Liver (tissue), 3 donors: ENCODE measurements at regions not wholly inside any gene's neighbourhood (a gene's known extent, or its start where the extent isn't known, plus 50 kb on each side); places are given as distances from the start of the nearest gene placed in this dataset.

ENCODE experiments used
- HNF4A ChIP-seq, 2 donors: conservative IDR thresholded peaks; 2 replicates each; pipeline ENCODE4 v1.6.1; 2016; ENCODE audit warnings: antibody characterized with exemption in 2 of 2, mild to moderate bottlenecking in 2 of 2
- HNF4G ChIP-seq: IDR thresholded peaks from 2 replicates; pipeline ENCODE4 v1.6.1; 2016; ENCODE audit warnings: antibody characterized with exemption
- JUND ChIP-seq, 2 donors: IDR thresholded peaks; 2 replicates each; pipeline ENCODE4 v1.6.1; 2016; ENCODE audit warnings: antibody characterized with exemption in 2 of 2
- RAD21 ChIP-seq, 2 donors: IDR thresholded peaks; 2 replicates each; pipeline ENCODE4 v1.6.1; 2016; ENCODE audit warnings: antibody characterized with exemption in 2 of 2, mild to moderate bottlenecking in 2 of 2
- TAF1 ChIP-seq: conservative IDR thresholded peaks from 2 replicates; pipeline ENCODE4 v1.6.1; 2016; ENCODE audit warnings: antibody characterized with exemption, mild to moderate bottlenecking
- TF ChIP-seq, protein P1 (sequence below): IDR thresholded peaks from 2 replicates; pipeline ENCODE4 v1.6.1; 2016; ENCODE audit warnings: antibody characterized with exemption
- TF ChIP-seq, protein P2 (sequence below): fragments of 150-350 bp; IDR thresholded peaks from 2 replicates; pipeline ENCODE4 v1.5.1; 2017; ENCODE audit warnings: improper control_type of control experiment, low read depth, low read length; ENCODE audit not compliant: missing input control
- TF ChIP-seq, protein P3 (sequence below): IDR thresholded peaks from 2 replicates; pipeline ENCODE4 v1.6.1; 2016; ENCODE audit warnings: antibody characterized with exemption, mild to moderate bottlenecking
- TF ChIP-seq, protein P4 (sequence below): IDR thresholded peaks from 2 replicates; pipeline ENCODE4 v1.6.1; 2016; ENCODE audit warnings: antibody characterized with exemption
- donor health status: healthy.
- donor health status: healthy.

DNA sequence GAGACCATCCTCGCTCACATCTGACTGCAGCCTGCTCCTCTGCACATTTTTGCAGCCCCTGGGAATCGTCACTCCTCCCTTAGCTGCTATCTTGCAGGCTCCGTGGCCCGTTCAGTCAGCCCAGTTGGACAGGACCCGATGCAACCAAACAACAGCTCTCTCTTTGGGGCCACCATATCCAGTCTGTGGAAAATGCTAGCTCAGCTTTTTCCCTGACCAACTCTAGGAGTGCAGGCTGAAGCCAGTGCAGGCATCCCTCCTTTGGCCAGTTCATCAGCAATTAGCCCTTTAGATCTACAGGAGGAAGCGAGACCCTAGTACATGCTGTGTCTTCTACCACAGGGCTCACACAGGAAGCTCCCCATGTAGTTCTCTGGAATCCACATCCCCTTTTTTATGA, 182.1 kb downstream of the HS3ST3A1 start:
- TF ChIP-seq, protein P1, sequence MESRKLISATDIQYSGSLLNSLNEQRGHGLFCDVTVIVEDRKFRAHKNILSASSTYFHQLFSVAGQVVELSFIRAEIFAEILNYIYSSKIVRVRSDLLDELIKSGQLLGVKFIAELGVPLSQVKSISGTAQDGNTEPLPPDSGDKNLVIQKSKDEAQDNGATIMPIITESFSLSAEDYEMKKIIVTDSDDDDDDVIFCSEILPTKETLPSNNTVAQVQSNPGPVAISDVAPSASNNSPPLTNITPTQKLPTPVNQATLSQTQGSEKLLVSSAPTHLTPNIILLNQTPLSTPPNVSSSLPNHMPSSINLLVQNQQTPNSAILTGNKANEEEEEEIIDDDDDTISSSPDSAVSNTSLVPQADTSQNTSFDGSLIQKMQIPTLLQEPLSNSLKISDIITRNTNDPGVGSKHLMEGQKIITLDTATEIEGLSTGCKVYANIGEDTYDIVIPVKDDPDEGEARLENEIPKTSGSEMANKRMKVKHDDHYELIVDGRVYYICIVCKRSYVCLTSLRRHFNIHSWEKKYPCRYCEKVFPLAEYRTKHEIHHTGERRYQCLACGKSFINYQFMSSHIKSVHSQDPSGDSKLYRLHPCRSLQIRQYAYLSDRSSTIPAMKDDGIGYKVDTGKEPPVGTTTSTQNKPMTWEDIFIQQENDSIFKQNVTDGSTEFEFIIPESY: no peak
- TF ChIP-seq HNF4A (conservative IDR thresholded peaks at IDR 0.05) (no peak), HNF4G (no peak), TAF1 (no peak), RAD21 (IDR thresholded peaks at IDR 0.05) (no peak), JUND (IDR thresholded peaks at IDR 0.05) (no peak)
- TF ChIP-seq, protein P2, sequence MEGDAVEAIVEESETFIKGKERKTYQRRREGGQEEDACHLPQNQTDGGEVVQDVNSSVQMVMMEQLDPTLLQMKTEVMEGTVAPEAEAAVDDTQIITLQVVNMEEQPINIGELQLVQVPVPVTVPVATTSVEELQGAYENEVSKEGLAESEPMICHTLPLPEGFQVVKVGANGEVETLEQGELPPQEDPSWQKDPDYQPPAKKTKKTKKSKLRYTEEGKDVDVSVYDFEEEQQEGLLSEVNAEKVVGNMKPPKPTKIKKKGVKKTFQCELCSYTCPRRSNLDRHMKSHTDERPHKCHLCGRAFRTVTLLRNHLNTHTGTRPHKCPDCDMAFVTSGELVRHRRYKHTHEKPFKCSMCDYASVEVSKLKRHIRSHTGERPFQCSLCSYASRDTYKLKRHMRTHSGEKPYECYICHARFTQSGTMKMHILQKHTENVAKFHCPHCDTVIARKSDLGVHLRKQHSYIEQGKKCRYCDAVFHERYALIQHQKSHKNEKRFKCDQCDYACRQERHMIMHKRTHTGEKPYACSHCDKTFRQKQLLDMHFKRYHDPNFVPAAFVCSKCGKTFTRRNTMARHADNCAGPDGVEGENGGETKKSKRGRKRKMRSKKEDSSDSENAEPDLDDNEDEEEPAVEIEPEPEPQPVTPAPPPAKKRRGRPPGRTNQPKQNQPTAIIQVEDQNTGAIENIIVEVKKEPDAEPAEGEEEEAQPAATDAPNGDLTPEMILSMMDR: no peak
- TF ChIP-seq, protein P3, sequence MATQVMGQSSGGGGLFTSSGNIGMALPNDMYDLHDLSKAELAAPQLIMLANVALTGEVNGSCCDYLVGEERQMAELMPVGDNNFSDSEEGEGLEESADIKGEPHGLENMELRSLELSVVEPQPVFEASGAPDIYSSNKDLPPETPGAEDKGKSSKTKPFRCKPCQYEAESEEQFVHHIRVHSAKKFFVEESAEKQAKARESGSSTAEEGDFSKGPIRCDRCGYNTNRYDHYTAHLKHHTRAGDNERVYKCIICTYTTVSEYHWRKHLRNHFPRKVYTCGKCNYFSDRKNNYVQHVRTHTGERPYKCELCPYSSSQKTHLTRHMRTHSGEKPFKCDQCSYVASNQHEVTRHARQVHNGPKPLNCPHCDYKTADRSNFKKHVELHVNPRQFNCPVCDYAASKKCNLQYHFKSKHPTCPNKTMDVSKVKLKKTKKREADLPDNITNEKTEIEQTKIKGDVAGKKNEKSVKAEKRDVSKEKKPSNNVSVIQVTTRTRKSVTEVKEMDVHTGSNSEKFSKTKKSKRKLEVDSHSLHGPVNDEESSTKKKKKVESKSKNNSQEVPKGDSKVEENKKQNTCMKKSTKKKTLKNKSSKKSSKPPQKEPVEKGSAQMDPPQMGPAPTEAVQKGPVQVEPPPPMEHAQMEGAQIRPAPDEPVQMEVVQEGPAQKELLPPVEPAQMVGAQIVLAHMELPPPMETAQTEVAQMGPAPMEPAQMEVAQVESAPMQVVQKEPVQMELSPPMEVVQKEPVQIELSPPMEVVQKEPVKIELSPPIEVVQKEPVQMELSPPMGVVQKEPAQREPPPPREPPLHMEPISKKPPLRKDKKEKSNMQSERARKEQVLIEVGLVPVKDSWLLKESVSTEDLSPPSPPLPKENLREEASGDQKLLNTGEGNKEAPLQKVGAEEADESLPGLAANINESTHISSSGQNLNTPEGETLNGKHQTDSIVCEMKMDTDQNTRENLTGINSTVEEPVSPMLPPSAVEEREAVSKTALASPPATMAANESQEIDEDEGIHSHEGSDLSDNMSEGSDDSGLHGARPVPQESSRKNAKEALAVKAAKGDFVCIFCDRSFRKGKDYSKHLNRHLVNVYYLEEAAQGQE: no peak
- TF ChIP-seq, protein P4, sequence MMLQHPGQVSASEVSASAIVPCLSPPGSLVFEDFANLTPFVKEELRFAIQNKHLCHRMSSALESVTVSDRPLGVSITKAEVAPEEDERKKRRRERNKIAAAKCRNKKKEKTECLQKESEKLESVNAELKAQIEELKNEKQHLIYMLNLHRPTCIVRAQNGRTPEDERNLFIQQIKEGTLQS: no peak
